HG03108 (cell line): ENCODE measurements at regions not wholly inside any gene's neighbourhood (a gene's known extent, or its start where the extent isn't known, plus 50 kb on each side); places are given as distances from the start of the nearest gene placed in this dataset.
"Not testable (repeated sequence)": the region's sequence is repeated elsewhere in the genome, so short reads cannot be mapped to it uniquely, and the experiment has no call there.

ENCODE experiments used
- ATAC-seq: cut with Tn5 transposase; IDR thresholded peaks from one replicate; pipeline ENCODE4 v1.9.1; 2021; ENCODE audit warnings: moderate library complexity; ENCODE audit not compliant: unreplicated experiment

DNA sequence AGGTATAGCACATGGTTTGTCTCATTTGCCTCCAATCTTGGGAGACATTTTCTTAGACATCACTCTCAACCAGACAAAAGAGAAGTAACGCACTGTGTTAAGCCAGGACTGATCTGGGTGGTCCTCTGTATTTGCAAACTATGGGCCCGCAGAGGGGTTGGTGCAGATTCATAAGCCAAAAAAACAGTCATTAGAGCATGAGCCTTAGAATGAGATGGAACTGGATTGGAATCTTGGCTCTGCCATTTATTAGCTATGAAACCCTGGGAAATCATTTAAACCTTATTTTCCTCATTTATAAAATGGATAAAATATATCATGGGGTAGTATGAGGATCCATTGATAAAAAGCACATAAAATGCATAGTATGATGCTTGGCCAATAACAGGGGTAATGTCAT lies 213.5 kb upstream of the APCDD1 start:
- ATAC-seq, result no peak

DNA sequence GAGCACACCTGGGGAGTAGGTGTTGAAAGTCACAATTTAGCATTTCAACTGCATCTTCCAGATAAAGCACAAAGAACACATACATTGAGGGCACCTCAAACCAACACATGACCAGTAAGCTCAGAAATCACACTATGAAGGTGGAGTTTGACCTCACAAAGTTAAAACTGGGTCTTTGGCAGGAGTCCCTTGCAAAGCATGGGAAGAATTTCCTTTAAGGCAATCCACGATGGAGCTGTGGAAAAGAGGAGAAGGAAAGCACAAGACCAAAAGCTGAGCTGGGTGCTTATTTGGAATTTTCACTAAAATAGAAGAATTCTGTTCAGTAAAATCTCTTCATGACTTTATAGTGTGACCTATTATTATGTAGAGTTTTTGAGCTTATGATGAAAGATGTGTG lies 212.9 kb upstream of the APCDD1 start:
- ATAC-seq, result no peak

DNA sequence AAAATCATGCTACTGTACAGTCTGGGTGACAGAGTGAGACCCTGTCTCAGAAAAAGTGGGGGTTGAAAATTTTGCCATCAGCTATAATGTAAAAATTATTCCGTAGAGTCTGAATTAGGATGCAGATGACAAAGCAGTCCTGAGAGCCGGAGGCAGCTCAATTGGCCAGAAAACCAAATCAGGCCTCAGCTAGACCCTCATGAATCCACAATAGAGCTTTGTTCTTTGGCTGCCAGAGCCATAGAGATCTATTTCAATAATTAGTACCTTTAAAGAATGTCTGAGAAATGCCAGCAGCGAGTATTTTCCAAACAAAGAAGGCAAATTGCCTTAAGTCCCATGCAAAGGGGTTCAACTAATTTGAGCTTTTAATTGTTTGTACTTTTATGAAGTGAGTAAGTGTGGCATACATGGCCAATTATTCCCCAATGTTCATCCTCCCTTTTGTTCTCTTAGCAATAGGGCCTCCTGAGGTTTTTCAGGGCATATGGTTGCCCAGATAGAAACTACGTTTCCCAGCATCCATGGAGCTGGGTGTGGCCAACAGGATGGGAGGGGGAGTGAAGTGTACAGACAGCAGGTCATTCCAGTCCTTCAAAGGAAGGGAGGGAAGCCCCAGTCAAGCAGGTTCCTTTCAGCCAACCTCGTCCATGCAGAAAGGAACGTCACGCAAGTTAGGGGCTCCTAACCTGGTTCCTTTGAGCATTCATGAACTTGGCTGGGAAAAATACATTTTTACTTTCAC lies 211.3 kb upstream of the APCDD1 start:
- no peak for ATAC-seq

DNA sequence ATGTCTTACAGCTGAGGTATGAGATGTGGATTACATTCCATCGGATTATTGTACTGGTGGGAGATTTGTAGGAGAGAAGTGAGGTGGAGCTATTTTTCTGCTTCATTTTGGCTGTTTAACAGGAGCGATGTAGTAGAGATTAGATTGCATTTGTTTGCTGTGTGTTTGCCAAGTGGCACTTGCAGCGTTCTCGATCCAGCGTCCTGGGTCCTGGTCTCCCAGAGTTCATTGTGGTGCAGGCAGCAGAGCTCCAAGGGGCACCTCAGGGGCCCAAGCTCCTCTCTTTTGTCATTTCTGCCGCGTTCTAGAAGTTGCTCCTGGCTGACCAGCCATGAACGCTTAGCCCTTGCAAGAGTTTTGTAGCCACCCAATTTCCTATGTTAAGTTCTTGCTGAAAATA lies 210.1 kb upstream of the APCDD1 start:
- no peak for ATAC-seq

DNA sequence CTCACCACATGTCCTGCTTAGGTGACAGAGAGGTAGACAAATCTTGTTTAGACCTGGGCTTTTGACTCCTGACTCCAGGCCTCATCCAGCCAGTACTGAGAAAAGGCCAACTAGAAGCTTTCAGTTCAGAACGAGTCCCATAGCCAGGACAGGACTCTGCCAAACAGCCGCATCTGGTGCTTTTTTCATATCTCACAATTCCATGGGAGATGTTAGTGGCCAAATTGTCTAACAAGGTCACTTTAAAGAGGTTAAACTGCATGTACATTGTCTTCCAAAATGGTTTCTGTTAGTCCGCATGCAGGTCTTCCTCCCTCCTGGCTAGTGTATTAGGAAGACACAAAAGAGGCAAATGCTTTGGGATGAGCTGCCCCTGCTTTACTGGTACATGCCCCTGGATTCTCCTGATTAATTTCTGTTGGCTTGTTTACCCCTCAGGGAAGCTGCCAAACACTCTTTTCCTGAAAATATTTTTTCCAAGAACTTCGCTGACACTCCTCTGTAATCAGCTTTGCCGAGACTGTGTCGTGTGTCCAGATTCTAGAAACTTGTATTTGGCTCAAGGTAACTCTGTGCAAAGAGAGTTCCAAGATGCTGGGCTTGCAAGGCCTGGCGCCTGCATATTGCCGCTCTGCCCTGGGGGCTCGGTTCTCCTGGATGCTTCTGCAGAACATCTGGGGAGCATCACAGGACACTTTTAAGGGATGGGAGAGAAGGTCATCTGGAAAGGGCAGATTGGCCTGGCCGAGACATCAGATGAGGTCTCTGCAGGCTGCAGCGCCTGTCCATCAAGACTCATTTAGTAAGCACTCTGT lies 209.2 kb upstream of the APCDD1 start:
- ATAC-seq, result no peak

DNA sequence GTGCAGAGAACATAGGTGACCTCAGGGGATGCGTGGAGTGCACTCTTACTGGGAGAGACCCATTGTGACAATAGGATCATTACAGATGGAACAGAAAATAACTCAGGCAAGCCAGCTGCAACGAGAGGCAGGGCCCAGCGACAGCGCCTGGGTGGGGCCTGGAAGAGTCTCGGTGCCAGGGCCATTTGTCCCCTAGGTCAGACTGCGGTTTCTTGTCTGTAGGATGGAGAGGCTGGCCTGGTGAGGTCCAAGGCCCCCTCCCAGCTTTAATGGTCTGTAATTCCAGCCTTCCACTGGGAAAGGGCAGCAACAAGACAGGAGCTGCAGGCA lies 208.6 kb upstream of the APCDD1 start:
- ATAC-seq, result no peak

DNA sequence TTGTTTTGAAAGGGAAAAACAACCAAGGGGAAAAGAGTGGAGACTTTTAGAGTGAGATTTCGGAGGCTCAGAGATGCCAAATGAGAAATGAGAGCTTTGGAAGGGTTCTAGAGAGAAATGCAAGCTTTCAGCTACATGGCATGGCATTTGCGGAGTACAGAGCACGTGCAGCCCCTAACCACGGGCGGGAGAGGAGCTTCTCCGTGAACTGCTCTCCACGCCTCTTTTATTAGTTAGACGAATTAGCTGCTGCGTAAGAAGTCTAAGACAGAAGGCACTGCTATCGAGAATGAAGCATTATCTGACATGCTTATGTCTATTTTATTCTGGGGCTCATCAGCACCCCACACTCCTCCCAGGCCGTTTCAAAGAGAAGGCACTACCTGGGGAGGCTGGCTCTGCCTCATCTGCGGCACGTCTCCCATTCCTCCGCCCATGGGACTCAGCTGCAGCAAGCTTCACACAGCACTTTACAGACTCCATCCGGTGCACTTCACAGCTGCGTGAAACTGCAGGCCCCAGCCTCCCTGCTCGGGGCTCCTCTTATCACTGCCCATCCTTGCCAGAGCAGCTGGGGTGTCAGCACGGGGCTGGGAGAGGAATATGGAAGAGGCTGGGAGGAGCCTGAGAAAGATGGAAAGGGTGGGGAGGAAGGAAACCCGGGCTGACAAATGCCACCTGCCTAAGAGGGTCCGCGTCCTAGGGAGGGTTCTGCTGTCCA lies 207.3 kb upstream of the APCDD1 start:
- no peak for ATAC-seq

DNA sequence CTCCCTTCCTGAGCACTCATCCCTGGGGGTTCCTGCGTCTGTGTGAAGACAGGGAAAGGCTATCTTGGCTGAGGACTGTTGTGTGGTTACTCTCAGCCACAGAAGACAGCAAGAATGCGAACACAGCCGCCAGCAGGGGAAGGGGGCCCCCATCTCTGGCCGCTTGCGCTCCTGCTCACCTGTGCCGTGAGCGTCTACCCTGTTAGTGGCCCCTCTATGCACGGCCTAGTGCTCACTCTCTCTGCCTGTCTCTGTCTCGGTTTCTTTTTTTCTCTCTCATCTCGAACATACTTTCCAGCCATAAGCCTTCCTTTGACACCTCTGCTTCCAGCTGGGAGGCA lies 206.7 kb upstream of the APCDD1 start:
- no peak for ATAC-seq

DNA sequence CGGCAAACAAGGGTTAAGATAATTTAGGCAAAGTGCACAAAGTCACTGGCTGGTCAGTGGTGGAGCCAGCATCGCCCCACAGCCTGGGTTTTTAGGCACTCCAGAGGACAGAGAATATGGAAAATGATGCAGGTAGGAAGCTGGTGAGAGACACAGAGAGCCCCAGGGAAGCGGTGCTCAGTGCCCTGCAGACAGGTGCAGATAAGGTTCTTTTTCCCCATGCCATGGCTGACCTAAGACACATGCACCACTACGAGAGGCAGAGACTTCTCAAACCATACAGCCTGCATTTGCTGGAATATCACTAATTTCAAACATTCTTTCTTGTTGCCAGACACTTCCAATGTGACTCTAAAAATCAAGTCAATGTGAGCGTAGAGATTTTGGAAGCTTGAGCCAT lies 205.7 kb upstream of the APCDD1 start:
- no peak for ATAC-seq

DNA sequence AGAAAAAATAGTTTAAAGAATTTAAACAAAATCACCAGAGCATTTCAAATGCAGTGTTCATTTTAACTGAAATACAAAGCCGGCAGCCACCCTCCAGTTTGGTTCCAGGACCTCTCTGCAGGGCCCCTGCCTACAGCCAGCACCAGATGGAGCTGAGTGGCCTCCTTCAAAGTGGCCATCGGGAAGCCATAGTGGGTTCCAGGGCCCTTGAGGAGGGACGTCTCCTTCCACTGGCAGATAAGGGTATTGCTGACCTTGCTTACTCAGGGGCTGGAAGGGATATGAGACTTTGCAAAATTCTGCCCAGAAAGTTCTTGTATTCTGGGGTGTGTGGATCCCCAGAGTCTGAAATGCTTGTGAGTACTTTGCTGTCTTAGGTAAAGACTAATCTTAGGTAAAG lies 205.2 kb upstream of the APCDD1 start:
- ATAC-seq, result no peak

DNA sequence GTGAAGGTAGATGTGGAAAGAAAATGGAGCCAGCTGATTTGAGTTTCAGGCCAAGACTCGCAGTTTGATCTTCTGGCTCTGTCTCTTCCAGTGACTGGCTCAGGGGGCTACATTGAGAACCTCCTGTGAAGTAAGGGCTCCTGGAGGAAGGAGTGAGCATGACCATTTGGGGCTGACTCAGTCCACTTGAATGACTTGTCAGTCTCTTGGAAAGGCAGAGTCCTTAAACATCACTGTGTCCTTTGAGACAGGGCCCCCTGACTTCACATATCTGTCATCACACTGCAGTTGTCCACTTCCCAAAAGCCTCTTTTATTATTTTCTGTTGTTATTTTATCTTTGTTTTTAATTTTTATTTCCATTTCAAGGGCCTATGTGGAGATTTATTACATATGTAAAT lies 204.6 kb upstream of the APCDD1 start:
- no peak for ATAC-seq

DNA sequence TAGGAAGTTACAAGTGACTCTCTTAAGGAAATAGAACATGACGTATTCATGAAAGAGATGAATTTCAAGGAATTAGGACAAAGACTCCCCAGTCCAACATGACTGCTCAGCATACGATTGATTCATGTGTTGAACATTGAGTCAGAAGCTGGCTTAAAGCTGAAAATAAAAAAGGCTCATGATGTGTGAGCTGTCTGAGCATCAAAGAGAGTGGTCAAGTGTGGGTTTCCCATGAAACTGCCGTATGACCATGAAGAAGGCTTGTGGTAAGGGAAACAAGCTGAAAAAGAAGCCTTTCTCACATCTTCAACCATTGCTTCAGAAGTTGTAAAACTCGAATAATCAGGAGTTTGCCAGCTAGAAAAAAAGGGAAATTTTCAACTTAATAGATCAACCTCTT lies 201.9 kb upstream of the APCDD1 start:
- ATAC-seq, result no peak

DNA sequence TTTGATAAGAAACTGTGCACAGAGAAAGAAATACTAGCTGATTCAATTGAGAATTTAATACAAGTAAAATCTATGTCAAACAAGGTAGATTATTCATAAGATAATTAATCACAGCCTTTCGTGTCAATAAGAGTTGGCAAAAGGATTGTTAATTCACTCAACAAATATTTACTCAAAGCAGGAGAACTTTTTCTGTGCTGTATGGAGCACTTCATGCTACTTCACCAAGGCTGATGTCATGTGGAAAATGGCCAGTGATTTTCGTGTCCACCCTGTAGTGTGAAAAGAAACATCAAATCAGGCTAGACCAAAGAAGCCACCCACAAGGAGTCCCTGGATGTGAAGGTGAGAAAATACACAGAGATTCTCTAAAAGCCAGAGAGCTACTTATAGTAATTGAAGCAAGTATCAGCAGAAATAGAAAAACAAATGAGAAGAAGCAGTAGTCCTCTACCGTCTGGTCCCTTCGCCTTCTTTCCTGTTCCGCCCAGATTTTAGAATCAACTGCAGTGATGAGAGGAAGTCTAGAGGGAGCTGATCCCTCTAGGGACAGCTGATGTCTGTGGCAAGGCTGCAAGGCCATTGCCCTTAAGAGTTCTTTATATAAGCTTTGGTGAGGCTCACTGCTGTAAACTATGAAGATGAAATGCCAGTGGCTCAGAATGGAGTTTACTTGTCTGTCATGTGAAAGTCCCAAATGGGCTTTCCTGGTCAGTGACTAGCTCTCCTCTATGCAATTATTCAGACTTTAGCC lies 201.3 kb upstream of the APCDD1 start:
- ATAC-seq, result no peak

DNA sequence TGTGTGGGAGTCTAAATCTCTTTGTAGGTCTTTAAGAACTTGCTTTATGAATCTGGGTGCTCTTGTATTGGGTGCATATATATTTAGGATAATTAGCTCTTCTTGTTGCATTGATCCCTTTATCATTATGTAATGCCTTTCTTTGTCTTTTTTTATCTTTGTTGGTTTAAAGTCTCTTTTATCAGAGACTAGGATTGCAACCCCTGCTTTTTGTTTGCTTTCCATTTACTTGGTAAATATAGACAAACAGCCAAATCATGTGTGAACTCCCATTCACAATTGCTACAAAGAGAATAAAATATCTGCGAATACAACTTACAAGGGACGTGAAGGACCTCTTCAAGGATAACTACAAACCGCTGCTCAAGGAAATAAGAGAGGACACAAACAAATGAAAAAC lies 198.2 kb upstream of the APCDD1 start:
- ATAC-seq, result not testable (repeated sequence)

DNA sequence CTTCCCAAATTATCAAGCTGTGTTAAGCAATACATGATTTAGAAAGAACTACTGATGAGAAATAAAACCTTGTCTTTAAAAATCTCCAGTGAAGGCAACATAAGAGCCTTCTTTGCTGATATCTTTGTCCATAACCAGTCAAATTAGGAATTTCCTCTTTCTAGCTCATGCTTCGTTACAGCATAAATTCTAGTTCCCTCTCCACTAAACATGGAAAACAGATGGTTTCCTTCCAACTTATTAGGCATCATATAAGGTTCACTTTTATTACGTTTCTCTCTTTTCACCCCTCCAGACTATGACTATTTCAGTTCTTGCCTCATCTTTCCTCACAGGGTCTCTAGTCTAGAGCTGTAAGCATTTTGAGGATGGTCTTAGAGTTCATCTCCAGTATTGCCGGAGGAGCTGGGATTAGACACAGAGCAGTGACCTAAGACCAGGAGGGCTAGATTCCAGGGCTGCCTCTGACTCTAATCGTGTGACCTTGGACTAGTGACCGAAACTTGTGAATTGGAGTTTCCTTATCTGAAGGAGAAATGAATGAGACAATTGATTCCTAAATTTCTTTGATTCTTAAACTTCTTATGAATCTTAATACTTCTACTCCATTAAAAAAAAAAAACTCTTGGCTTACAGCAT lies 195.5 kb upstream of the APCDD1 start:
- ATAC-seq, result no peak

DNA sequence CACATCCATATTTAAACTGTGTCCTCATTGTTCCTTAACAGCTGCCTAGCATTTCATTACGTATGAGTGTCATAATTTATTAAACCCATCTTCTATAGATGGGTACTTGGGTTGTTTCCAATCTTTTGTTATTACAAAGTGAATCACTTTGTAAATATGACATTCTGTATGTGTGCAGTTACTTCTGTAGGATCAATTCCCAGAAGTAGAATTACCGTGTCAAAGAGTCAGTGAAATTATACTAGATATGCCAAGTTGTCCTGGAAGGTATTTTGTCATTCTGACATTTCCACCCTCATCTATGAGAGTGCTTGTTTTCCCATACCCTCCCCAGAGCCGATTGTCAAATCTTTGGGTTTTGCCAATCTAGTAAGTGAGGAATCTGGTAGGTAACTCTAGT lies 194.5 kb upstream of the APCDD1 start:
- no peak for ATAC-seq

DNA sequence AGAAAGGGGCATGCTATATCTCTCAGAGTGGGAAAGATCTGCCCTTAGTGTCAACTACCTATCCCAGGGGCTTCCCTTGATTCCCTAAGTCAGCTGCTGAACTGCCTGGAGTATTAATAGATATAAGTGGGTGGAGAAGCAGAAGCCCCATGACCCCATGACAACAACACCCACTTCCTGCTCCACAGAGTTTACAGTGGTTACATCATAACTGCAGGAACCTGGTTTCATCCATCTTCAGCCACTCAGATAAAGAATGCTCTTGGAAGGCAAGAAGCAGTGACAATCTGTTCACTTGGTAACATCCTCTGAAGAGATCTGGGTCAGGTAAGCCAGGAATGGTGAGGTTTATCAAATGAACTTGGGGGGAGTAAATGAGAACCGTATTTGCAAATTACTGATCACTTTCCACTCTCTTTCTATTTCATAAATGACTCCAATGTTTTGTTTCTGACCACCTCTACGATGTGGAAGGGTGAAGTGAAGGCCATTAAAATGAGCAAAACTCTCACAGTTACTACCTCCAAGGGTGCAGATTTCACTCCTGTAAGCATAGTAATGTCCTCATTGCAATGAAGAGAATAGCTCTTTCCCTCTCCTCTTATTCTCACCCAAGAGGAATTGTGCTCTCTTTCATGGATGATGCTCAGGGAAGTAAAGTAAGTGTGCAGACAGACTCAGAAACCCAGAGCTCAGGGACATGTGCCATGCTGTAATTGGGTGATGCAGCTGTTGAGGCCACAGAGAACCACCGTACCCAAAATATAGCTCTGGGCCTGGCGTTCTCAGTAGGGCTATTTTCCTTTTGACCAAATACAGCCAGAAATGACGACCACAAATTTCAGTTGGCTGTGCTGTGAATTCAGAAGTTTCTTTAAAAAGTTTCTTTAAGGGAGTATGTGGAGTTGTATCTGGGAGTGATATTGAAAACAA lies 192.8 kb upstream of the APCDD1 start:
- no peak for ATAC-seq

DNA sequence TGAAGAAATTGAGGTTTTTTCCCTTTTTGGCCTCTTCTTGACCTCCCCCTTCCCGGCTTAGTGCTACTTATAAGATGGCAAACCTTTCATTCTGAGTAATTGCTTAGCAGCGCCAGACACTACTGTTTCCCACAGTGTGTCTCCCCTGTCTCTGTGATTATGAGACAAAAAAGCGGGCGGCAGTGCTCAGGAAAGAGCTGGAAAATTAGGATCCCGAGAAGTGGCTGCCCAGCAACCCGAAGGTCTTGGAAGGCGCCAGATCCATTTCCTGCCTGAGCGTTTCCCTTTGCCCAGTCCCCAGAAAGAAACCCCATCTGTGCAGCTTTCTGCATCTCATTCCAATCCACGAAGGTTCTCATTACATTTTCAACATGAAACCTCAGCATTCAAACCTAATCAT lies 191.9 kb upstream of the APCDD1 start:
- ATAC-seq, result no peak

DNA sequence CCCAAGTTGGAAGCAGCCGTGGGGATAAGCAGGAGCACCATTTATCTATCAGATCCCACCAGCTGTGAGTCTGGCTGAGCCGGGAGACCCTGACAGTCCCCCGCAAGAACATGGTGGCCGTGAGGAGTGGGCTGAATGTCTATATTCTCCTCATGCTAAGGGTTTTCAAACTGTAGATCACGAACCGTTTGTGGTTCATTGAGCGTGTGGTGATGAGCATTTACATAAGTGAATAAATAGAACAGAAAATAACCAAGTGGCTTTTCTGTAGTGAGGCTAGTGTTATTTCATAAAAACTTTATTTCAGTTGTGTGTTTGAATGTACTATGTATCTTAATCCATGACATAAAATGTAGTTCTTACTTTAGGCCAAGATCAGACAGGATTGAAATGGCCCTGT lies 190.2 kb upstream of the APCDD1 start:
- no peak for ATAC-seq
